ENCODE measurements at regions not wholly inside any gene's neighbourhood (a gene's known extent, or its start where the extent isn't known, plus 50 kb on each side); places are given as distances from the start of the nearest gene placed in this dataset.

DNA sequence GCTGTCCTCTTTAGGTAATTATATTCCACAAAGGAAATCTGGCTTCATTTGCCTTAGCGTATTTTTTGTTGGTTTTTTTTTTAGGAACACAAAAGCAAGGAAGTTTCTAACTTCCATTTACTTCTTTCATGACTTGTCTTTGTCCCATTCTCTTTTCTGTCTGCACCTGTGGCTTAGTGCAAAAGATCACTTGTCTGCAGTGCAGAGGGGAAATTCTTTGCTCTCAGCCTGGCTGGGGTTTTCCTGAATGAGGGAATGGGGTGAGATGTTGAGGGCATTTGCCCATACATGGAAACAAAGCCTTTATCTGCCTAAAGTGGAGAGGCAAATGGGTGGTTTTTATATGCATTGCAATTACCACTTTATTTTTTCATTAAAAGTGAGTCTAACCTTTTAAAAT is 361.1 kb upstream of the IGFBP3 start:
- TF ChIP-seq, protein P1, sequence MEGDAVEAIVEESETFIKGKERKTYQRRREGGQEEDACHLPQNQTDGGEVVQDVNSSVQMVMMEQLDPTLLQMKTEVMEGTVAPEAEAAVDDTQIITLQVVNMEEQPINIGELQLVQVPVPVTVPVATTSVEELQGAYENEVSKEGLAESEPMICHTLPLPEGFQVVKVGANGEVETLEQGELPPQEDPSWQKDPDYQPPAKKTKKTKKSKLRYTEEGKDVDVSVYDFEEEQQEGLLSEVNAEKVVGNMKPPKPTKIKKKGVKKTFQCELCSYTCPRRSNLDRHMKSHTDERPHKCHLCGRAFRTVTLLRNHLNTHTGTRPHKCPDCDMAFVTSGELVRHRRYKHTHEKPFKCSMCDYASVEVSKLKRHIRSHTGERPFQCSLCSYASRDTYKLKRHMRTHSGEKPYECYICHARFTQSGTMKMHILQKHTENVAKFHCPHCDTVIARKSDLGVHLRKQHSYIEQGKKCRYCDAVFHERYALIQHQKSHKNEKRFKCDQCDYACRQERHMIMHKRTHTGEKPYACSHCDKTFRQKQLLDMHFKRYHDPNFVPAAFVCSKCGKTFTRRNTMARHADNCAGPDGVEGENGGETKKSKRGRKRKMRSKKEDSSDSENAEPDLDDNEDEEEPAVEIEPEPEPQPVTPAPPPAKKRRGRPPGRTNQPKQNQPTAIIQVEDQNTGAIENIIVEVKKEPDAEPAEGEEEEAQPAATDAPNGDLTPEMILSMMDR (IDR thresholded peaks at IDR 0.05): no peak
- no peak for TF ChIP-seq POLR2A (IDR thresholded peaks at IDR 0.05)
